Stimulated activated naive CD8-positive, alpha-beta T cell treated with anti-CD3 and anti-CD28 coated beads, Interleukin-15, amount 100 ng/mL, for 72 hours (primary cell): ENCODE measurements at regions not wholly inside any gene's neighbourhood (a gene's known extent, or its start where the extent isn't known, plus 50 kb on each side); places are given as distances from the start of the nearest gene placed in this dataset.
"Not testable (repeated sequence)": the region's sequence is repeated elsewhere in the genome, so short reads cannot be mapped to it uniquely, and the experiment has no call there.

ENCODE experiments used
- ATAC-seq: fragments of 150-1000 bp; cut with Tn5 transposase; 2 replicates; pipeline ENCODE4 v1.10.0; 2021; ENCODE audit warnings: mild to moderate bottlenecking, moderate library complexity
- DNase-seq, 2 donors: peaks; one replicate each; pipeline ENCODE4 v3.0.0; 2021 to 2022
- H3K27ac Mint-ChIP-seq, 2 donors: one replicate each; pipeline ENCODE4 v1.8.0; 2022; ENCODE audit warnings: mild to moderate bottlenecking in 2 of 2, mixed read lengths in 2 of 2, moderate library complexity in 2 of 2
- H3K27me3 Mint-ChIP-seq: one replicate; pipeline ENCODE4 v1.8.0; 2022; ENCODE audit warnings: mixed read lengths
- H3K4me1 Mint-ChIP-seq: one replicate; pipeline ENCODE4 v1.8.0; 2022; ENCODE audit warnings: mild to moderate bottlenecking, mixed read lengths
- H3K4me3 Mint-ChIP-seq, 2 donors: one replicate each; pipeline ENCODE4 v1.8.0; 2022; ENCODE audit warnings: mild to moderate bottlenecking in 2 of 2, mixed read lengths in 2 of 2, moderate library complexity in 1 of 2
- H3K9me3 Mint-ChIP-seq, 2 donors: one replicate each; pipeline ENCODE4 v1.8.0; 2022; ENCODE audit warnings: mixed read lengths in 2 of 2

GRCh38 chr7:46610746-46611145 is 689.7 kb upstream of the IGFBP3 start:
- Mint-ChIP-seq H3K27me3 (no peaks in the 10 kb centered on the region), H3K4me1 (no peaks in the 10 kb centered on the region), H3K9me3 (peaks cover 0 to 7% of the 10 kb centered on the region in 2 donors), H3K4me3 (no peak overlapping the region), H3K27ac (no peak overlapping the region)
- no peak for DNase-seq
- no peak for ATAC-seq

GRCh38 chr7:46607176-46607575 is 686.1 kb upstream of the IGFBP3 start:
- Mint-ChIP-seq H3K4me3 (no peak overlapping the region), H3K4me1 (no peaks in the 10 kb centered on the region), H3K27me3 (no peaks in the 10 kb centered on the region), H3K27ac (no peak overlapping the region), H3K9me3 (no peaks in the 10 kb centered on the region)
- ATAC-seq (no peak), DNase-seq (no peak)

- Mint-ChIP-seq H3K4me3 (no peak overlapping the region), H3K9me3 (no peaks in the 10 kb centered on the region), H3K27ac (no peak overlapping the region), H3K27me3 (no peaks in the 10 kb centered on the region), H3K4me1 (no peaks in the 10 kb centered on the region)
- ATAC-seq (no peak), DNase-seq (no peak)
These were observed 685.7 kb upstream of the IGFBP3 start for GRCh38 chr7:46606761-46607160.

GRCh38 chr7:46604241-46604661 is 683.2 kb upstream of the IGFBP3 start:
- Mint-ChIP-seq H3K27me3 (no peaks in the 10 kb centered on the region), H3K27ac (no peak overlapping the region), H3K9me3 (no peaks in the 10 kb centered on the region), H3K4me1 (no peaks in the 10 kb centered on the region), H3K4me3 (no peak overlapping the region)
- ATAC-seq (no peak), DNase-seq (no peak)

GRCh38 chr7:46603780-46604179 is 682.7 kb upstream of the IGFBP3 start:
- DNase-seq (no peak), ATAC-seq (no peak)
- H3K27ac Mint-ChIP-seq: no peak overlapping the region
- no peak overlapping the region for H3K4me3 Mint-ChIP-seq
- no peaks in the 10 kb centered on the region for H3K4me1 Mint-ChIP-seq
- no peaks in the 10 kb centered on the region for H3K27me3 Mint-ChIP-seq
- no peaks in the 10 kb centered on the region for H3K9me3 Mint-ChIP-seq

DNA sequence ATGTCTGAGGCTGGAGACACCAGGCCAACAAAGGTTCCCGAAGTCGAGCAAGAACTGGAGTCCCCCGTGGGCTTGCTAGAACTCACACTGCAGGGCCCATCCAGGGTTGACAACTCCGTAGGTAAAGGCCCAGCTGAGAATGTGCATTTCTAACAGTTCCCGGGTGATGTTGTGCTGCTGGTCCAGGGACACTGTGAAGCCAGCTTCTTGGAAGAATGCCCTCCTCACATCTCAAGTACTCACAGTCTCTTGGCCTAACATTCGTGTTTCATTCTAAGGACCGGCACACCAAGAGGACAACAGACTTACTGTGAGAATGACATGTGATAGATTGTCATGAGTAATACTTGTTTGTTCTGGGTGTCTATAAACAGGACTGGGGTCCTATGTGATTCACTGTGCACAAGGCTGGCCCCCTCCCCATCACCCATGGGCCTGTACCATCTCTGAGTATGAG is 682.3 kb upstream of the IGFBP3 start:
- Mint-ChIP-seq H3K27ac (no peak overlapping the region), H3K4me3 (no peak overlapping the region), H3K4me1 (no peaks in the 10 kb centered on the region), H3K9me3 (no peaks in the 10 kb centered on the region), H3K27me3 (no peaks in the 10 kb centered on the region)
- DNase-seq (no peak), ATAC-seq (no peak)

GRCh38 chr7:46600340-46600739 is 679.3 kb upstream of the IGFBP3 start:
- Mint-ChIP-seq H3K4me1 (no peaks in the 10 kb centered on the region), H3K27ac (no peak overlapping the region), H3K4me3 (no peak overlapping the region), H3K27me3 (no peaks in the 10 kb centered on the region), H3K9me3 (no peaks in the 10 kb centered on the region)
- ATAC-seq: no peak
- DNase-seq: no peak

DNA sequence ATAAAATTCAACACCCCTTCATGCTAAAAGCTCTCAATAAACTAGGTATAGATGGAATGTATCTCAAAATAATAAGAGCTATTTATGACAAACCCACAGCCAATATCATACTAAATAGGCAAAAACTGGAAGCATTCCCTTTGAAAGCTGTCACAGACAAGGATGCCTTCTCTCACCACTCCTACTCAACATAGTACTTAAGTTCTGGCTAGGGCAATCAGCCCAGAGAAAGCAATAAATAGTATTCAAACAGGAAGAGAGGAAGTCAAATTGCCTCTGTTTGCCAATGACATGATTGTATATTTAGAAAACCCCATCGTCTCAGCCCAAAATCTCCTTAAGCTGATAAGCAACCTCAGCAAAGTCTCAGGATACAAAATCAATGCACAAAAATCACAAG is 673.8 kb upstream of the IGFBP3 start:
- not testable (repeated sequence) for DNase-seq, H3K4me1 Mint-ChIP-seq, H3K27me3 Mint-ChIP-seq, ATAC-seq, H3K4me3 Mint-ChIP-seq, H3K27ac Mint-ChIP-seq
- H3K9me3 Mint-ChIP-seq: peaks cover 10 to 27% of the 10 kb centered on the region in 2 donors

DNA sequence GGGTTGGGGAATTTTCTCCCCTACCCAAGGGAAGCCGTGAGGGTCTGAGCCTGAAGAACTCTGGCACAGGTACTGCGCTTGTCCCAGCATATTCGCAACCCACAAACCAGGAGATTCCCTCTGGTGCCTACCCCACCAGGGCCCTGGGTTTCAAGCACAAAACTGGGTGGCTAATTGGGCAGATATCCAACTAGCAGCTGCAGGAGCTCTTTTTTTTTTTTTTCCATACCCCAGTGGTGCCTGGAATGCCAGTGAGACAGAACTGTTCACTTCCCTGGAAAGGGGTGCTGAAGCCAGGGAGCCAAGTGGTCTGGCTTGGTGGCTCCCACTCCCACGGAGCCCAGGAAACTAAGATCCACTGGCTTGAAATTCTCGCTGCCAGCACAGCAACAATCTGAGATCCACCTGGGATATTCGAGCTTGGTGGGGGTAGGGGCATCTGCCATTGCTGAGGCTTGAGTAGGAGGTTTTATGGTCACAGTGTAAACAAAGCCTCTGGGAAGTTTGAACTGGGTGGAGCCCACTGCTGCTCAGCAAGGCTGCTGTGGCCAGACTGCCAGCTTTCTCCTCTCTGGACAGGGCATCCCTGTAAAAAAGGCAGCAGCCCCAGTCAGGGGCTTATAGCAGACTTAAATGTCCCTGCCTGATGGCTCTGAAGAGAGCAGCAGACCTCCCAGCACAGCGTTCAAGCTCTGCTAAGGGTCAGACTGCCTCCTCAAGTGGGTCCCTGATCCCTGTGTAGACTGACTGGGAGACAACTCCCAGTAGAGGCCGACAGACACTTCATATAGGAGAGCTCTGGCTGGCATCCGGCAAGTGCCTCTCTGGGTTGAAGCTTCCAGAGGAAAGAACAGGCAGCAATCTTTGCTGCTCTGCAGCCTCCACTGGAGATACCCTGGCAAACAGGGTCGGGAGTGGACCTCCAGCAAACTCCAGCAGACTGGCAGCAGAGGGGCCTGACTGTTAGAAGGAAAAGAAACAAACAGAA is 670.1 kb upstream of the IGFBP3 start:
- H3K4me1 Mint-ChIP-seq, H3K27ac Mint-ChIP-seq, DNase-seq, H3K4me3 Mint-ChIP-seq, ATAC-seq, H3K27me3 Mint-ChIP-seq: not testable (repeated sequence)
- H3K9me3 Mint-ChIP-seq: peaks cover 10 to 38% of the 10 kb centered on the region in 2 donors

GRCh38 chr7:46589286-46589685 is 668.2 kb upstream of the IGFBP3 start:
- Mint-ChIP-seq H3K27ac (no peak overlapping the region), H3K4me3 (no peak overlapping the region), H3K27me3 (no peaks in the 10 kb centered on the region), H3K4me1 (no peaks in the 10 kb centered on the region), H3K9me3 (peaks cover 10 to 38% of the 10 kb centered on the region in 2 donors)
- ATAC-seq: no peak
- DNase-seq: no peak

- ATAC-seq (no peak), DNase-seq (no peak)
- Mint-ChIP-seq H3K9me3 (peaks cover 0 to 15% of the 10 kb centered on the region in 2 donors), H3K27me3 (no peaks in the 10 kb centered on the region), H3K4me1 (no peaks in the 10 kb centered on the region), H3K4me3 (no peak overlapping the region), H3K27ac (no peak overlapping the region)
These were observed 665.3 kb upstream of the IGFBP3 start for GRCh38 chr7:46586406-46586805.

GRCh38 chr7:46583656-46584055 is 662.6 kb upstream of the IGFBP3 start:
- ATAC-seq (no peak), DNase-seq (no peak)
- H3K27ac Mint-ChIP-seq: no peak overlapping the region
- no peaks in the 10 kb centered on the region for H3K4me1 Mint-ChIP-seq
- no peaks in the 10 kb centered on the region for H3K9me3 Mint-ChIP-seq
- no peaks in the 10 kb centered on the region for H3K27me3 Mint-ChIP-seq
- no peak overlapping the region for H3K4me3 Mint-ChIP-seq

GRCh38 chr7:46581268-46581667 is 660.2 kb upstream of the IGFBP3 start:
- Mint-ChIP-seq H3K27ac (no peak overlapping the region), H3K4me3 (no peak overlapping the region), H3K9me3 (peaks cover 0 to 13% of the 10 kb centered on the region in 2 donors), H3K4me1 (no peaks in the 10 kb centered on the region), H3K27me3 (no peaks in the 10 kb centered on the region)
- no peak for ATAC-seq
- DNase-seq: no peak

GRCh38 chr7:46580766-46581165 is 659.7 kb upstream of the IGFBP3 start:
- no peak overlapping the region for H3K4me3 Mint-ChIP-seq
- peaks cover 0 to 13% of the 10 kb centered on the region in 2 donors for H3K9me3 Mint-ChIP-seq
- DNase-seq (no peak), ATAC-seq (no peak)
- H3K27ac Mint-ChIP-seq: no peak overlapping the region
- no peaks in the 10 kb centered on the region for H3K27me3 Mint-ChIP-seq
- no peaks in the 10 kb centered on the region for H3K4me1 Mint-ChIP-seq

GRCh38 chr7:46577394-46577793 is 656.3 kb upstream of the IGFBP3 start:
- DNase-seq: no peak
- H3K4me1 Mint-ChIP-seq: no peaks in the 10 kb centered on the region
- no peak overlapping the region for H3K27ac Mint-ChIP-seq
- no peak overlapping the region for H3K4me3 Mint-ChIP-seq
- no peak for ATAC-seq
- H3K9me3 Mint-ChIP-seq: peaks cover 10 to 35% of the 10 kb centered on the region in 2 donors
- H3K27me3 Mint-ChIP-seq: no peaks in the 10 kb centered on the region

- ATAC-seq (no peak), DNase-seq (no peak)
- Mint-ChIP-seq H3K4me3 (no peak overlapping the region), H3K27ac (no peak overlapping the region), H3K27me3 (no peaks in the 10 kb centered on the region), H3K4me1 (no peaks in the 10 kb centered on the region), H3K9me3 (peaks cover 10 to 39% of the 10 kb centered on the region in 2 donors)
These were observed 655.9 kb upstream of the IGFBP3 start for GRCh38 chr7:46576950-46577349.
